ENCODE measurements at regions not wholly inside any gene's neighbourhood (a gene's known extent, or its start where the extent isn't known, plus 50 kb on each side); places are given as distances from the start of the nearest gene placed in this dataset.

- no peak for TF ChIP-seq JUND (IDR thresholded peaks at IDR 0.05; ENCODE audit: low read length)
- TF ChIP-seq YY1 (IDR thresholded peaks at IDR 0.05; ENCODE audit: low read depth, low read length), result no peak
- TF ChIP-seq ZNF274 (IDR thresholded peaks at IDR 0.05; ENCODE audit: borderline replicate concordance, extremely low read depth, low read length), result no peak
- TF ChIP-seq SIX5 (IDR thresholded peaks at IDR 0.05; ENCODE audit: low read depth, low read length), result no peak
- TF ChIP-seq FOSL1 (IDR thresholded peaks at IDR 0.05; ENCODE audit: insufficient read depth, low read depth, low read length), result no peak
- no peak for TF ChIP-seq BRCA1 (IDR thresholded peaks at IDR 0.05; ENCODE audit: low read depth, low read length)
- TF ChIP-seq POLR2A (IDR thresholded peaks at IDR 0.05; ENCODE audit: control extremely low read depth in 1 of 2, low read depth in 2 of 2, low read length in 2 of 2), result no peak
- TF ChIP-seq JUN (IDR thresholded peaks at IDR 0.05; ENCODE audit: low read depth, low read length), result no peak
- TF ChIP-seq GABPA (IDR thresholded peaks at IDR 0.05; ENCODE audit: borderline replicate concordance, insufficient read depth, low read length), result no peak
- no peak for TF ChIP-seq CTCF (IDR thresholded peaks at IDR 0.05; ENCODE audit: control extremely low read depth in 1 of 3, insufficient read depth in 1 of 3, low read depth in 1 of 3, low read length in 3 of 3)
- no peak for TF ChIP-seq POLR2AphosphoS5 (IDR thresholded peaks at IDR 0.05; ENCODE audit: low read depth, low read length)
- no peak for TF ChIP-seq ATF2 (IDR thresholded peaks at IDR 0.05; ENCODE audit: low read length)
- TF ChIP-seq RFX5 (IDR thresholded peaks at IDR 0.05; ENCODE audit: borderline replicate concordance, low read depth, low read length), result no peak
- TF ChIP-seq CBX8 (IDR thresholded peaks at IDR 0.05; ENCODE audit: borderline replicate concordance, low read depth, low read length), result no peak
Measured at GRCh38 chr2:111534910-111535352, 349.1 kb downstream of the ANAPC1 start.

All from H1 (cell line).